ENCODE measurements at regions not wholly inside any gene's neighbourhood (a gene's known extent, or its start where the extent isn't known, plus 50 kb on each side); places are given as distances from the start of the nearest gene placed in this dataset.

- no peaks in the 10 kb centered on the region for H4K20me1 ChIP-seq (ENCODE audit: control insufficient read depth, insufficient read depth)
- intact Hi-C loops (cut with micrococcal nuclease; ENCODE audit: unreplicated experiment), result no loop called here
- POLR2A ChIA-PET, result no interaction called here
- WGBS (ENCODE audit: insufficient coverage, insufficient replicate concordance, low lambda C conversion rate, missing lambda C conversion rate), result 0% methylated on average over 2 of the region's 2 CpGs
- H3K4me2 ChIP-seq (ENCODE audit: control insufficient read depth, insufficient read depth), result no peak overlapping the region
- CTCF ChIA-PET, result interaction anchor here (1.0 kb wide), 1 partner anchor 8 kb away, joined by 3 read pairs; no protein-coding TSS in a partner anchor
- no peaks in the 10 kb centered on the region for H3K27me3 ChIP-seq (replicated peaks in 1 of 2; ENCODE audit: control insufficient read depth in 2 of 2, insufficient read depth in 2 of 2, low read length in 1 of 2)
- no peaks in the 10 kb centered on the region for H3K4me1 ChIP-seq (ENCODE audit: control insufficient read depth, insufficient read depth, low read length)
- H2AFZ ChIP-seq (ENCODE audit: control insufficient read depth, low read depth, low read length), result no peak overlapping the region
- no peak for FAIRE-seq
- RAD21 ChIA-PET (ENCODE audit: unreplicated experiment), result no interaction called here
- no peak for DNase-seq (ENCODE audit: low read depth, low spot score)
- no peak overlapping the region for H3K9ac ChIP-seq (ENCODE audit: control insufficient read depth, insufficient read depth, low read length)
- BruUV-seq (replicated peaks), result no TSS peak
- no peaks in the 10 kb centered on the region for H3K36me3 ChIP-seq (ENCODE audit: control insufficient read depth in 2 of 2, insufficient read depth in 2 of 2, low read length in 1 of 2)
- H3K4me3 ChIP-seq, result no peak overlapping the region
- no peak overlapping the region for H3K27ac ChIP-seq (ENCODE audit: control insufficient read depth, insufficient read depth)
- H3K79me2 ChIP-seq (ENCODE audit: control insufficient read depth, insufficient read depth, low read length), result no peaks in the 10 kb centered on the region
- no peak for ATAC-seq
- no peaks in the 10 kb centered on the region for H3K9me3 ChIP-seq (replicated peaks; ENCODE audit: control insufficient read depth, insufficient read depth, low read length)
- SMC1A ChIA-PET (ENCODE audit: uncharacterized antibody, unreplicated experiment), result no interaction called here
- in situ Hi-C loops (cut with MboI), result no loop called here
- TF ChIP-seq IRF5 (IDR thresholded peaks at IDR 0.05; ENCODE audit: borderline replicate concordance), result no peak
- no peak for TF ChIP-seq NRF1 (conservative IDR thresholded peaks at IDR 0.05; ENCODE audit: low read depth, low read length)
- TF ChIP-seq SREBF2 (IDR thresholded peaks at IDR 0.05; ENCODE audit: low read length), result no peak
- no peak for TF ChIP-seq BHLHE40 (IDR thresholded peaks at IDR 0.05; ENCODE audit: borderline replicate concordance in 1 of 2, low read depth in 2 of 2, low read length in 1 of 2)
- no peak for TF ChIP-seq CEBPZ (IDR thresholded peaks at IDR 0.05; ENCODE audit: low read depth, low read length)
- no peak for TF ChIP-seq NFIC (IDR thresholded peaks at IDR 0.05; ENCODE audit: low read depth, low read length)
- no peak for TF ChIP-seq ZNF687 (IDR thresholded peaks at IDR 0.05)
- no peak for TF ChIP-seq YBX1 (IDR thresholded peaks at IDR 0.05)
- no peak for TF ChIP-seq IKZF2 (IDR thresholded peaks at IDR 0.05)
- no peak for TF ChIP-seq SUPT20H (IDR thresholded peaks at IDR 0.05; ENCODE audit: borderline replicate concordance, control insufficient read depth, low read depth, low read length)
- TF ChIP-seq ZNF592 (IDR thresholded peaks at IDR 0.05), result no peak
Observed at GRCh38 chr13:84098273-84098672, 216.0 kb upstream of the SLITRK1 start.
